Lung microvascular endothelial cell (primary cell): ENCODE measurements at regions not wholly inside any gene's neighbourhood (a gene's known extent, or its start where the extent isn't known, plus 50 kb on each side); places are given as distances from the start of the nearest gene placed in this dataset.
"Not testable (repeated sequence)": the region's sequence is repeated elsewhere in the genome, so short reads cannot be mapped to it uniquely, and the experiment has no call there.

Experiments used
- DNase-seq, 2 donors: peaks; one replicate each; pipeline versions ENCODE4 v3.0.0 to v3.0.0-alpha.2; 2010; ENCODE audit warnings: low read depth in 2 of 2

GRCh38 chr10:114872519-114873087 is 51.0 kb downstream of the FHIP2A start:
- no peak for DNase-seq

- DNase-seq, result peak; percentile 18 to 40
Measured at GRCh38 chr10:114874827-114875411, 53.3 kb downstream of the FHIP2A start.

GRCh38 chr10:114875590-114876081 is 54.1 kb downstream of the FHIP2A start:
- not testable (repeated sequence) for DNase-seq

DNA sequence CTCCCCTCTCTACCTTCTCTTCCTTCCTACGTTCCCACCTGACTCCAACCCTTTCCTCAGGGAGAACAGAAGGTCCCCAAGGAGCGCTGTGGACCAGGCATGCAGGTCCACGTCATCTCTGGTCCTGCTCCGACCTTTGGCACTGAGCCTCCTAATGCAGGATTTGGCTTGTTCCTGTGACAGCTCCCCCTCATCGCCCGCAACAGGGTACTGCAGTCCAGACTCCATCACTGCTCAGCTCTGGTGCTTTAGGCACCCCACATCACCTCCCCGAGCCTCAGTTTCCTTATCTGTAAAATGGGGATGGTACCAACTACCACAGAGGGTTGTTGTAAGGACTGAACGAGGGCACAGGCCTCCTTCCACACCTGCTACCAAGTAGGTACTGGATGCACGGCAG is 54.6 kb downstream of the FHIP2A start:
- no peak for DNase-seq

GRCh38 chr10:114876602-114877300 is 55.2 kb downstream of the FHIP2A start:
- peak; percentile 58 to 75 for DNase-seq

DNA sequence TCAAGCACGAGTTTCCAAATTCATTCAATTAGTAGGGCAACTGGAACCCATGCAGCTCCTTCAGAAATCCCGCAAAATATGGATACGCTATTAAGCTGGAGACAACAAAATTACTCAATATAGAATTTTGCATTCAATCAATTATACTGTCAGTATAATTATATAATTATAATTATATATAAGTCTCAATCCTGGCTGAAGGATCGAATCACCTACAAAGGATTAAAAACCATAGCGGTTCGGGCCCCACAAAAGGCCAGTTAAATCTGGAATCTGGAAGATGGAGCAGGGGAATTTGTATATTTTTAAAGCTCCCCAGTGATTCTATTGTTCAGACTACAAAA is 55.7 kb downstream of the FHIP2A start:
- DNase-seq, result no peak

GRCh38 chr10:114879093-114879492 is 57.5 kb downstream of the FHIP2A start:
- no peak for DNase-seq

- DNase-seq, result peak; percentile 48 to 55
Measured at GRCh38 chr10:114879541-114880158, 58.1 kb downstream of the FHIP2A start.

DNA sequence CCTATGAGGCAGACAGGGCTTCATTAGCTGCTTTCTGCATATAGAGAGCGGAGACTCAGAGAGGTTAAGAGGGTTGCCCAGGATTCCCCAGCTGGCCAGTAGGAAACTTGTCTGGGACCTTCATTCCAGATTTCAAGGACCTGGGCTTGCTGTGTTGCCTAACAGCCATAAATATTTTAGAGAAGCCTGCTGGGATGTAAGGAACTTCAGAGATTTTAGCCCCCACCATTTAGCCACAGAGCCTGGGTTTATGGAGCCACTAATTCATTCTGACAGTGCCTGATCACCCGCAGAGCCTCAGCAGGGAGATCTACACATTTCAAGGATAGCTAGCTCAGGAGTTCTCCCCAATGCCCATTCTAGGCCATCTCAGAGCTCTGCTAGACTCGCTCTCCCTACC is 56.6 kb upstream of the TRUB1 start:
- DNase-seq, result no peak

DNA sequence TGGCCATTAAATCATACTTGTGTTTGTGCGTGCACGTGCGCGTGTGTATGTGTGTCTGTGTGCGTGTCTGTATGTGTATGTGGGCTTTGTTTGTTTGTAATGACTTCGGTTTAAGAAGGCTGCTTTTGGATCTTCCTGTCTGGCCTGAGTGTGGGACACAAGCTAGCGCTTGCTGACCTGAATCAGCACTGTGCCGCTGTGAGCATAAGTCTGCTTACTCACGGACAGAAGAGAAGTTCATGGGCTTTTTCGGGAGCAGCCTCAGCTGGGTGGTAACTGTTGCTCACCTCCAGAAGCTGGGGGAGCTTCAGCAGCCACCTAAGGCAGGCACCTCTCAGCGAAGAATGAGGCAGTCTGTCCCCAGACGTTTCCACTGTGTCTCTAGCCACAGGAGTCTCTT is 56.1 kb upstream of the TRUB1 start:
- DNase-seq, result no peak

DNA sequence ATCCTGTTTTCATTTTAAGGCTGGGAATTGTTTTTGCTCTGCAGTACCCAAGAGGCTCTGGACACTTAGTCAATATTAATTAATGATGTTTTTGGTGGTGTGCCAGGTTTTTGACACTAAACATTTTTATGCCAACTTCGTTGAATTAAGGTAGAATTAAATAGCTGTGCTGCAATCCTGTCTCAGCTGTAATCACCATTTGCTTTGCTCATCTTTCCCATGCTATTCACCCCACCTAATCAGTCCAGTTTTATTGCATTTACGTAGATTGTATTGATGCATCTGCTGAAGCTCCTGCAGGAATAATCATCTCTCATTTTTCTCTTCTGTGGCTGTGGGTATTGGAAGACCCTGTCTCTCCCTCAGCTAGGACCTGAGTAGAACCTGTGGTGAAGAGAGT is 52.6 kb upstream of the TRUB1 start:
- no peak for DNase-seq
